Natural killer cell treated with Interleukin-12 subunit alpha and Interleukin-12 subunit beta and Interleukin-15 and Interleukin-18, amount 100 ng/mL, for 72 hours (primary cell): ENCODE measurements at regions not wholly inside any gene's neighbourhood (a gene's known extent, or its start where the extent isn't known, plus 50 kb on each side); places are given as distances from the start of the nearest gene placed in this dataset.

ENCODE experiments used
- ATAC-seq, 2 donors: fragments of 150-1000 bp; cut with Tn5 transposase in 1 of 2; sonication (Bioruptor Pico), chemical (Tn5 transposase) in 1 of 2; 2 replicates each; pipeline ENCODE4 v1.10.0; 2021
- DNase-seq: peaks from one replicate; pipeline ENCODE4 v3.0.0; 2022; ENCODE audit warnings: low spot score
- H3K27ac Mint-ChIP-seq, 2 donors: 1 replicate in 1 of 2; 2 replicates in 1 of 2; pipeline ENCODE4 v1.8.0; 2022; ENCODE audit warnings: mixed read lengths in 2 of 2, mild to moderate bottlenecking in 1 of 2, moderate library complexity in 1 of 2
- H3K27me3 Mint-ChIP-seq, 2 donors: 1 replicate in 1 of 2; 2 replicates in 1 of 2; pipeline ENCODE4 v1.8.0; 2022; ENCODE audit warnings: mixed read lengths in 2 of 2
- H3K36me3 Mint-ChIP-seq: one replicate; pipeline ENCODE4 v1.8.0; 2022; ENCODE audit warnings: mixed read lengths
- H3K4me1 Mint-ChIP-seq, 2 donors: 1 replicate in 1 of 2; 2 replicates in 1 of 2; pipeline ENCODE4 v1.8.0; 2022; ENCODE audit warnings: low read depth in 2 of 2, mixed read lengths in 2 of 2, mild to moderate bottlenecking in 1 of 2
- H3K4me3 Mint-ChIP-seq: one replicate; pipeline ENCODE4 v1.8.0; 2022; ENCODE audit warnings: mixed read lengths
- H3K9me3 Mint-ChIP-seq: 2 replicates; pipeline ENCODE4 v1.8.0; 2022; ENCODE audit warnings: mixed read lengths

DNA sequence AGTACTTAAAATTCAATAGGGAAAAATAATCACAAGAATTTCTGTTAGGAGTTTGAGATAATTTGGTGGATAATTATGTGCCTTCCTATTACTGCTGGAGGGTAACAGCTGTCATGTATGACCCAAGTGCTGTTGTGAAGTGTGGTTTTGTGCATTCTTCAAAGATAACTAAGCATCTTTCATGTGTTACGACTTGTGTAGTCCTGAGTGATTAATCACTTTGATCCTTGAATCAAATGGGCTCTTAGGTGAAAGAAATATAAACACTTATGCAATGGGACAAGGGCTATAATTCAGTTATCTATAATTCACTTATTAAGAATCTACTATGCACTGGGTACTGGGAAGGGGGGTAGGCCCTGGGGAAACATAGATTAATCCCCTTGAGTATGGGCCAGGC, 89.0 kb downstream of the CH25H start:
- Mint-ChIP-seq H3K4me3 (no peak overlapping the region), H3K4me1 (no peaks in the 10 kb centered on the region), H3K27ac (no peak overlapping the region), H3K36me3 (peaks cover 4% of the 10 kb centered on the region), H3K27me3 (peaks cover 29 to 53% of the 10 kb centered on the region in 2 donors), H3K9me3 (no peaks in the 10 kb centered on the region)
- ATAC-seq, result no peak
- no peak for DNase-seq

DNA sequence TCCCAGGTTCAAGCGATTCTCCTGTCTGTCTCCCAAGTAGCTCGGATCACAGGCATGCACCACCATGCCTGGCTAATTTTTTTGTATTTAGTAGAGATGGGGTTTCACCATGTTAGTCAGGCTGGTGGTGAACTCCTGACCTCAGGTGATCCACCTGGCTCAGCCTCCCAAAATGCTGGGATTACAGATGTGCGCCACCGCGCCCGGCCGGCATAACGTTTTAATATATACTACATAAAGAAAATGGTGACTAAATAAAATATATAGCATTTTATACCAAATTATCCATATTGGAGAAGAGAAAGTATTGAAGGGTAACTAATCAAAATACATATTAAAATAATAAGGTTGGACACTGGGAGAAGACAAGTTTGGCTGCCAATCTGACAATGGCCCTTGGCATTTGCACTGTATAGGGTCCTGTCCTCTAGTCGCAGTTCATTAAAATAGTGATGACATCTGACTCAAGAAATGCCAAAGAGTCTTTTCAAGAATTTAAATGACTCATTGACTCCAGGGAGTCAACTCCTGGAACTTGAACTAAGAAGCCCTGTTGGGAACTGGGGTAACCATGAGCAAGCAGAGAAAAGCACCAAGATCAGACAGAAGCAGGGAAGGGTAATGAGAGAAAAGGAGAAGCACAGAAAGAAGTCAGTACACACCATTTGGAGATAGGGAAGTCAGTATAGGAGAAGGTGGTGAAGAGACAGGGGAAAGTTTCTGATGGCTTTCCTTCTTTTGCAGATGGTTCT, 91.1 kb downstream of the CH25H start:
- no peak for DNase-seq
- H3K9me3 Mint-ChIP-seq, result no peaks in the 10 kb centered on the region
- ATAC-seq, result no peak
- no peak overlapping the region for H3K4me3 Mint-ChIP-seq
- H3K36me3 Mint-ChIP-seq, result peaks cover 4% of the 10 kb centered on the region
- peaks cover 20 to 54% of the 10 kb centered on the region in 2 donors for H3K27me3 Mint-ChIP-seq
- no peaks in the 10 kb centered on the region for H3K4me1 Mint-ChIP-seq
- H3K27ac Mint-ChIP-seq, result no peak overlapping the region

DNA sequence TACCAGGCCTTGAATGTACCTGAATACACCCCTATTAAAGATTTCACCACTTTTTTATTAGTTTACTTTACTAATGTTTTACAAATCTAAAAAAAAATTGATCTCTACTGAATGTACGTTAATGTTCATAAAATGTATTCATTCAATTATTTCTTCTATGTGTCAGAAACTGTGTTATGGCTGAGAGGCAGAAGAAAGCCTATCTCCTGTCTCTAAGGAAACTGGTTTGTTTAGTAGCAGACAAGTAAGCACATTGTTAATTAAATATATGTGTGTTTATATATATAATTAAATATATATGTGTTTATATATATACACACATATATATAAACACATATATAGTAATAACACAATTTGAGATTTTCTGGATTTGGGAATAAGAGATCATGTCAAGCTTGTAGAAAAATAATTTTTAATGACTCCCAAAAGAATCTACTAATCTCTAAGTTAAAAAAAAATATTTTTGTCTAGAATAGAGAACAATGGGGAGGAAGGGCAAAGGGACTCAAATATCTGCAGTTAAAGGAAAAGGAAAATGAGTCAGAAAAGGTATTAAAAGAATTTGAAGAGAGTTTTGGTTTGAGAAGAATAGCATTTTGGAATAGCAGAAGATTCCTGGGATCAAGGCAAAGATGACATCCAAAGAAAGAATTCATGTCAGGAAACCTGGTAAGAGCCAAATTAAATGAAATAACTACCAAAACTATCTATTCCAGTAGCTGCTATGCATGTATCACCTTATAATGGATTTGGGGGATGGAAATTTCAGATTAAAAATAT, 92.1 kb downstream of the CH25H start:
- Mint-ChIP-seq H3K36me3 (peaks cover 4% of the 10 kb centered on the region), H3K27ac (no peak overlapping the region), H3K27me3 (peaks cover 20 to 54% of the 10 kb centered on the region in 2 donors), H3K4me3 (no peak overlapping the region), H3K4me1 (no peaks in the 10 kb centered on the region), H3K9me3 (no peaks in the 10 kb centered on the region)
- no peak for ATAC-seq
- DNase-seq, result no peak

DNA sequence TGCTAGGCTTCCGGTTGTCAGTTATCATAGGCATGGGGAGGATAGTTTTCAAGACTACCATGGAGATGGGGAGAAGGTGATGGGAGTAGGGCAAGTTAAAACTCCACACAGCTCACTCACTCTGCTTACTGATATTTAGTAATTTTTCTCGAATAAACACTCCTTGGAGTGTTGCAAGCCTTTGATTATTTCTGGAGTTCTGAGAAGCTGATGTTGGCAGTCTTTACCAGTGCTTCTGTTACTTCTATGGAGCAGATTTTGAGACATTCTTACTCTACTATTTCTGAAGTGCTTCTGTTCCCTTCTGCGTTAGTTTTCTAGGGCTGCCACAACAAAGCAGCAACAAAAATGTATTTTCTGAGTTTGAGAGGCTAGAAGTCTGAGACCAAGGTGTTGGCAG, 104.4 kb downstream of the CH25H start:
- Mint-ChIP-seq H3K4me1 (no peaks in the 10 kb centered on the region), H3K27ac (no peak overlapping the region), H3K4me3 (no peak overlapping the region), H3K9me3 (no peaks in the 10 kb centered on the region), H3K36me3 (no peaks in the 10 kb centered on the region), H3K27me3 (peaks cover 0 to 2% of the 10 kb centered on the region in 2 donors)
- ATAC-seq (no peak), DNase-seq (no peak)

DNA sequence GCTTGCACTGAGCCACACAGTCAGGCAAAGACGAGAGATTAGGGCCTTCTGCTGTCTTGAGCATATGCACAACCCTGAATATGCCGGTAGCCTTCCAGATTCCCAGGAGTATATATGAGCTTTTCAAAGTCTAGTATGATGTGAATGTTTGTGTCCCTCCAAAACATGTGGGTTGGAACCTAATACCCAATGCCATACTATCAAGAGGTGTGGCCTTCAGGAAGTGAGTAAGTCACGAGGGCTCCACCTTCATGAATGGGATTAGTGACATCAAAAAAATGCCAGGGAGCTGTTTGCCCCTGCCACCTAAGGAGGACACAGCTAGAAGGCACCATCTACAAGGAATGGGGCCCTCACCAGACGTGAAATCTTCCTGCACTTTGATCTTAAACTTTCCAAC, 105.2 kb downstream of the CH25H start:
- Mint-ChIP-seq H3K9me3 (no peaks in the 10 kb centered on the region), H3K4me1 (no peaks in the 10 kb centered on the region), H3K36me3 (no peaks in the 10 kb centered on the region), H3K27me3 (peaks cover 0 to 2% of the 10 kb centered on the region in 2 donors), H3K27ac (no peak overlapping the region), H3K4me3 (no peak overlapping the region)
- DNase-seq (no peak), ATAC-seq (no peak)

DNA sequence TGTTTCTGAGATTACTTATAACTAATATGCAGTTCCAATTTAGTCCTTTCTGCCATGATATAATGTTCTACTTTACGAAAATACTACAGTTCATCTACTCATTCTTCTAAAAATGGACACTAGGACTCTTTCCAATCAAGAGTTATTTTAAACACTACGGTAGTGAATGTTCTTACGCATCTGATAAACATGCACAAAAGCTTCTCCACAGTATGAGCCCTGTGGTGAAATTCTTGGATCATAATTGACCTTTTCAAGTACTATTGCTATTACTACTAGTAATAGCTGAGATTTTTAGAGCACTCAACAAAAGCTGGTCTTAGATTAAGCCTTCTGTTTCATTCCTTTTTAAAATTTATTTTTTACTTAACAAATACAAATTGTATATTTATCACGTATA, 106.4 kb downstream of the CH25H start:
- ATAC-seq (no peak), DNase-seq (no peak)
- no peaks in the 10 kb centered on the region for H3K4me1 Mint-ChIP-seq
- no peaks in the 10 kb centered on the region for H3K36me3 Mint-ChIP-seq
- H3K4me3 Mint-ChIP-seq, result no peak overlapping the region
- peaks cover 0 to 2% of the 10 kb centered on the region in 2 donors for H3K27me3 Mint-ChIP-seq
- H3K27ac Mint-ChIP-seq, result no peak overlapping the region
- H3K9me3 Mint-ChIP-seq, result no peaks in the 10 kb centered on the region

DNA sequence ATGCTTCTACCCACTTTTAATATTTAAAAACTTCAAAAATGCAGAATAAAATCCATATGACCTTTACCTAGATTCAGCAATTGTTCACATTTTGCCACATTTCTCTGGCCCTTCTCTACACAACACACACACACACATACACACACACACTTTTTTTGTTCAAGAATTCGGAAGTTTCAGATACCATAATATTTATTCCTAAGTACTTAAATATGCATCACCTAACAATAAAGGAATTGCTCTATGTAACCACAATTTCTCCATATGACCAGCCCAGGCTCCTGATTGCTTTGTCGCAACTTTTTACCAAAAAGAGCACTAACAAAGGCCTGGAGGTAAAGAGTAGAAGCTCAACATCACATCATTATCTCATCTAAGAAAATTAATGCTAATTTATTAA, 106.6 kb downstream of the FAS start:
- ATAC-seq (no peak), DNase-seq (no peak)
- H3K27me3 Mint-ChIP-seq, result peaks cover 0 to 4% of the 10 kb centered on the region in 2 donors
- H3K36me3 Mint-ChIP-seq, result no peaks in the 10 kb centered on the region
- H3K4me1 Mint-ChIP-seq, result no peaks in the 10 kb centered on the region
- no peaks in the 10 kb centered on the region for H3K9me3 Mint-ChIP-seq
- no peak overlapping the region for H3K27ac Mint-ChIP-seq
- no peak overlapping the region for H3K4me3 Mint-ChIP-seq

DNA sequence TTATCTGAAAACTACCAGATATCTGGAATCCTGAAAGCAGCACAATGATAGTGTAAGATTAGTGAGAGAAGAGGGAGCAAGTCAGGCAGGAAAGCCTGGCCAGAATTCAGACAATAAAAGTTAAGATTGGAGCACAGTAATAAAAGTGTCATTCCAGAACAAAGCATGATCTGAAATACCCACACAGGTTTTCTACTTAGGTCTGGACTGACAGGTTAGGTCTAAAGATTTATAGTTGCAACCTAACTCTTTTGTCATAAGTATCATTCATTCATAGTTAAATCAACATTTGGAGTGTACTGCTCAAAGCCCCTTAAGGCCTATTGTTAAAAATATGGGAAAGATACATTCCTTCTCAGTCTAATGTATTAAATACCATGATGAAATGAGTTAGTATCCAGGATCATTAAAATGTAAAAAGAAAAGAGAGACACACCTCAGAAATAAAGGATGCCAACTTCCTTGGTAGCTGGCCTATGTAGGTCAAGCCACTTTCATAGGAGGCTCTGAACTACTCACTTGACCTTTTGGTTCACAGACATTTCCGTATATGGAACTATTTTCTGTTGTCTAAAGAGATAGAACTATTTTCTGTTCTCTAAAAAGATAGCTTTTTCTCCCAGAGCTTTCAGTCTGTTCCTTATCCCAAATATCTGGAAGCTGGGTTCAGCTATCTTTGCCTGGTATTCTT, 105.2 kb downstream of the FAS start:
- ATAC-seq, result no peak
- Mint-ChIP-seq H3K27ac (no peak overlapping the region), H3K27me3 (peaks cover 0 to 4% of the 10 kb centered on the region in 2 donors), H3K9me3 (no peaks in the 10 kb centered on the region), H3K4me1 (peaks cover 3 to 6% of the 10 kb centered on the region in 2 donors), H3K4me3 (no peak overlapping the region), H3K36me3 (no peaks in the 10 kb centered on the region)
- no peak for DNase-seq

DNA sequence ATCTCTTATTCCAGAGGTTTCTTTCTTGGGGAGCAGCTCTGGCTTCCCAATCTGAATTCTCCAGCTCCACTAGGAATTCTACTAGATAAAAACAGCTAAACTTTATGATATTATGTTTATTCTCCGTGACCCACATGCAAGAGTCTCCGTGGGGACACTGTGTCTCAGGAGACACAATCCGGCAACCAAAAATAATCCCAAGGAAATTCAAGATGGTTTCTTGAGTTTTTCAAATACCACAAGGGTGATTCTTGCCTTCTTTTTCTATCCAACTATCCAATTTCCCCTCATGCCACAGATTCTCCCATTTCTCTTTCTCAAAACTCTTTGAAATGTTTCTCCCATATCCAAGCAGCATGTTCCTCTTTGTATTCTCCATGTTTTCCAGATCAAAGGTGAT, 103.1 kb downstream of the FAS start:
- H3K27ac Mint-ChIP-seq, result no peak overlapping the region
- no peak for DNase-seq
- H3K9me3 Mint-ChIP-seq, result no peaks in the 10 kb centered on the region
- peaks cover 0 to 4% of the 10 kb centered on the region in 2 donors for H3K27me3 Mint-ChIP-seq
- no peak overlapping the region for H3K4me3 Mint-ChIP-seq
- peaks cover 7% of the 10 kb centered on the region in 2 donors for H3K4me1 Mint-ChIP-seq
- H3K36me3 Mint-ChIP-seq, result no peaks in the 10 kb centered on the region
- no peak for ATAC-seq

DNA sequence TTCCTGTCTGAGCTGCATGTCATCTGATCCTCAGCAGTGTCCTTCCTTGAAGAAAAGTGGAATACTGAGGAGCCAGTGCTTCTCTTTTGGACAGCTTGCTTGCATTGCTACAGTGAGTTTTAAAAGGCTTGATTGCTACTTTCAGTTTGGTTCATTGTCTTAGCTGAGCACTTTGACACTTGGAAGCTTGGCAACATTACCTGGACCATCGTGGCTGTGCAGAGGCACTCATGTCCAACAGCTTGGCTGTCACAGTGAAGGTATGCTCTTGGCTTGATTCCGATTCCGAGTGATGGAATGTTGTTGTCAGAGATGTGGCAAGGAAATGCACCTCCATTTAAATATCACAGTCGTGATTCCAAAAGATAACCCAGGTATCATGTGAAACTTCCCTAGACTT, 102.4 kb downstream of the FAS start:
- no peak for DNase-seq
- Mint-ChIP-seq H3K4me3 (no peak overlapping the region), H3K27me3 (peaks cover 0 to 4% of the 10 kb centered on the region in 2 donors), H3K36me3 (no peaks in the 10 kb centered on the region), H3K4me1 (peaks cover 7% of the 10 kb centered on the region in 2 donors), H3K27ac (peak overlapping the region in 1 of 2 donors; percentile 44), H3K9me3 (no peaks in the 10 kb centered on the region)
- no peak for ATAC-seq

DNA sequence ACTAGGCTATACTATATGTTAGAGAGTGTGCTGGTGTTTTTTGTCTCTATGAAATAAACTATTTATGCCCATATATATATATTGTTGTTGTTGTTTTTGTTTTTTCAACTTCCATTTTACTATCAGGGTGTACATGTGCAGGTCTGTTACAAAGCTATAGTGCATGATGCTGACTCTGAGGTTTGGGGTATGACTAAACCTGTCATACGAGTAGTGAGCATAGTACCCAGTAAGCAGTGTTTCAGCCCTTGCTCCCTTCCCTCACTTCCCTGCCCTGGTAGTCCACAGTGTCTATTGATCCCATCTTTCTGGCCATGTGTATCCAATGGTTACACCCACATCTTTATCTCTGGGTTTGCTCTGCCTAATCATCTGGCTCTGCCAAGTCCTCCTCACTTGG, 101.8 kb downstream of the FAS start:
- peaks cover 0 to 4% of the 10 kb centered on the region in 2 donors for H3K27me3 Mint-ChIP-seq
- peaks cover 7% of the 10 kb centered on the region in 2 donors for H3K4me1 Mint-ChIP-seq
- no peak overlapping the region for H3K4me3 Mint-ChIP-seq
- no peaks in the 10 kb centered on the region for H3K9me3 Mint-ChIP-seq
- ATAC-seq, result no peak
- H3K36me3 Mint-ChIP-seq, result no peaks in the 10 kb centered on the region
- H3K27ac Mint-ChIP-seq, result peak overlapping the region in 1 of 2 donors; percentile 44
- DNase-seq, result no peak

DNA sequence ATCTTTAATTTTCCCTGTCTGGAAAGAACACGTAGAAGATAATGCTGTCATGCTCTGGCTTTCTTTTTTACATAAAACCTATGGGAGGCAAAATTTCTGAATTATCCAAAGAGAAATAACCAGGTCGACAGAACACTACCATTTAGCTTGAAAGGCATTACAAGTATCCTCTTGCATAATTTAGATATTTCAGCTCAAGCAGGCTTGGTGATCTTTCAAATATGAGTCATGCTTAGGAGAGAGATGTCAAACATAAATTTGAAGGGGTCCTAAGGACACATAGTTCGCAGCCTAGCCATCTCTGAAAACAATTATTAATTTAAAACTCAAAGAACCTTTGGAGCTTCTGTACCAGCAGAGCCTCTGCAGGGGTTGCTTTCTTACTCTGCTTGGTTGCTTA, 100.9 kb downstream of the FAS start:
- peaks cover 7% of the 10 kb centered on the region in 2 donors for H3K4me1 Mint-ChIP-seq
- no peak overlapping the region for H3K4me3 Mint-ChIP-seq
- no peaks in the 10 kb centered on the region for H3K36me3 Mint-ChIP-seq
- peaks cover 0 to 4% of the 10 kb centered on the region in 2 donors for H3K27me3 Mint-ChIP-seq
- DNase-seq (no peak), ATAC-seq (no peak)
- H3K27ac Mint-ChIP-seq, result peak overlapping the region in 1 of 2 donors; percentile 54
- no peaks in the 10 kb centered on the region for H3K9me3 Mint-ChIP-seq

DNA sequence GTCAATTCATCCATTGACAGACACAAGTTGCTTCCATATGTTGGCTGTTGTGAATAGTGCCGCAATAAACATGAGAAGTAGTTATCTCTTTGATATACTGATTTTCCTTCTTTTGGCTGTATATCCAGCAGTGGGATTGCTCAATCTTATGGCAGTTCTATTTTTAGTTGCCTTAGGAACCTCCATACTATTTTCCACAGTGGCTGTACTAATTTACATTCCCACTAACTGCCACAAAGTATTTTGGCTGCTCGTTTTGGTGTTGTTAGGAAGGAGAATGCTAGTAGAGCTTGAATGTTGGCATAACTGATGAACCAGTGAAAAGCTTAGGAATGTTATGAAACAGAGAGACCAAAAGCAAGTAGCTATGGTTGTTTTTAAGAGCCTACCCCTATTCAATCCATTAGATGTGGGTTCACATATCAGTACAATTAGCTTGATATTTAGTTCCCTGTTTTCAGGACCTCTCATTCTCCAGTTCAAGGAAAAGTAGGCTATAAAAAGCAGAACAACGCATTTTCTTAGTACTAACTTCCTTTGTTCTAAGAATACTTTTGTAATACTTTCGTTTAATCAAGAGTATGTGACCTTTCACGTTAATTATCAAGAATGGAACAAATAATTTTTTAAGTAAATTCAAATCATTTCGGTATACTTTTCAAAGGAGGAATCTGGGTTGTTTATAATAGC, 100.3 kb downstream of the FAS start:
- H3K27me3 Mint-ChIP-seq, result peaks cover 0 to 4% of the 10 kb centered on the region in 2 donors
- H3K9me3 Mint-ChIP-seq, result no peaks in the 10 kb centered on the region
- peaks cover 7% of the 10 kb centered on the region in 2 donors for H3K4me1 Mint-ChIP-seq
- peak overlapping the region in 1 of 2 donors; percentile 54 for H3K27ac Mint-ChIP-seq
- H3K36me3 Mint-ChIP-seq, result no peaks in the 10 kb centered on the region
- DNase-seq, result no peak
- H3K4me3 Mint-ChIP-seq, result no peak overlapping the region
- ATAC-seq, result no peak
